Retinal pigment epithelial cell (primary cell): ENCODE measurements at regions not wholly inside any gene's neighbourhood (a gene's known extent, or its start where the extent isn't known, plus 50 kb on each side); places are given as distances from the start of the nearest gene placed in this dataset.

Source experiments
- DNase-seq: peaks from one replicate; pipeline ENCODE4 v3.0.0-alpha.2; 2010; ENCODE audit warnings: low read depth
- H3K4me3 ChIP-seq: 2 replicates; pipeline ENCODE4 v1.5.1; 2011; ENCODE audit warnings: mild to moderate bottlenecking, low read length, control low read depth, moderate library complexity
- CTCF ChIP-seq: conservative IDR thresholded peaks from 2 replicates; pipeline ENCODE4 v1.5.1; 2011; ENCODE audit warnings: low read depth, low read length, control low read depth, inconsistent platforms

- no peak overlapping the region for H3K4me3 ChIP-seq
- TF ChIP-seq CTCF = no peak
- no peak for DNase-seq
Observed at GRCh38 chr4:159410076-159410777, 307.3 kb downstream of the RAPGEF2 start.

- no peak for TF ChIP-seq CTCF
- no peak overlapping the region for H3K4me3 ChIP-seq
- DNase-seq = no peak
Observed at GRCh38 chr4:159410891-159411290, 308.0 kb downstream of the RAPGEF2 start.

- no peak for TF ChIP-seq CTCF
- DNase-seq = no peak
- H3K4me3 ChIP-seq = no peak overlapping the region
Observed at GRCh38 chr4:159413306-159413943, 310.5 kb downstream of the RAPGEF2 start.

GRCh38 chr4:159414305-159414704 is 311.4 kb downstream of the RAPGEF2 start:
- no peak overlapping the region for H3K4me3 ChIP-seq
- no peak for DNase-seq
- no peak for TF ChIP-seq CTCF

GRCh38 chr4:159416073-159416472 is 313.2 kb downstream of the RAPGEF2 start:
- no peak for TF ChIP-seq CTCF
- DNase-seq = no peak
- no peak overlapping the region for H3K4me3 ChIP-seq

- no peak for TF ChIP-seq CTCF
- DNase-seq = no peak
- no peak overlapping the region for H3K4me3 ChIP-seq
Observed at GRCh38 chr4:159416996-159417395, 314.1 kb downstream of the RAPGEF2 start.
